Stimulated activated naive B cell treated with anti-CD40 and anti-IgM and Interleukin-4, amounts not matched to agents 10 μg/mL and 1 μg/mL and 100 μg/mL, for 72 hours (primary cell): ENCODE measurements at regions not wholly inside any gene's neighbourhood (a gene's known extent, or its start where the extent isn't known, plus 50 kb on each side); places are given as distances from the start of the nearest gene placed in this dataset.

ENCODE experiments used
- ATAC-seq, 2 donors: fragments of 150-1000 bp; cut with Tn5 transposase; replicated peaks; 2 replicates each; pipeline ENCODE4 v1.10.0; 2021; ENCODE audit warnings: moderate library complexity in 1 of 2
- DNase-seq: peaks from one replicate; pipeline ENCODE4 v3.0.0; 2021
- H3K27ac Mint-ChIP-seq: one replicate; pipeline ENCODE4 v1.8.0; 2022; ENCODE audit warnings: mild to moderate bottlenecking, mixed read lengths
- H3K27me3 Mint-ChIP-seq, 2 donors: one replicate each; pipeline ENCODE4 v1.8.0; 2022; ENCODE audit warnings: mixed read lengths in 2 of 2
- H3K36me3 Mint-ChIP-seq, 2 donors: one replicate each; pipeline ENCODE4 v1.8.0; 2022; ENCODE audit warnings: mixed read lengths in 2 of 2, mild to moderate bottlenecking in 1 of 2
- H3K4me1 Mint-ChIP-seq, 2 donors: one replicate each; pipeline ENCODE4 v1.8.0; 2022; ENCODE audit warnings: mixed read lengths in 2 of 2, mild to moderate bottlenecking in 1 of 2
- H3K4me3 Mint-ChIP-seq, 2 donors: one replicate each; pipeline ENCODE4 v1.8.0; 2022; ENCODE audit warnings: mild to moderate bottlenecking in 2 of 2, mixed read lengths in 2 of 2, moderate library complexity in 1 of 2
- H3K9me3 Mint-ChIP-seq, 2 donors: one replicate each; pipeline ENCODE4 v1.8.0; 2022; ENCODE audit warnings: mixed read lengths in 2 of 2, mild to moderate bottlenecking in 1 of 2

- H3K4me3 Mint-ChIP-seq, result no peak overlapping the region
- H3K4me1 Mint-ChIP-seq, result no peaks in the 10 kb centered on the region
- no peak for ATAC-seq
- H3K36me3 Mint-ChIP-seq, result no peaks in the 10 kb centered on the region
- H3K9me3 Mint-ChIP-seq, result peaks cover 0 to 3% of the 10 kb centered on the region in 2 donors
- H3K27me3 Mint-ChIP-seq, result no peaks in the 10 kb centered on the region
- no peak for DNase-seq
- no peak overlapping the region for H3K27ac Mint-ChIP-seq
These were observed 468.4 kb downstream of the MBD2 start for GRCh38 chr18:53755914-53756609.

- no peaks in the 10 kb centered on the region for H3K36me3 Mint-ChIP-seq
These were observed 470.3 kb downstream of the MBD2 start for GRCh38 chr18:53754154-53754553.

GRCh38 chr18:53753601-53754000 lies 470.9 kb downstream of the MBD2 start:
- Mint-ChIP-seq H3K4me1 (no peaks in the 10 kb centered on the region), H3K9me3 (peaks cover 0 to 3% of the 10 kb centered on the region in 2 donors), H3K27me3 (no peaks in the 10 kb centered on the region), H3K4me3 (no peak overlapping the region), H3K27ac (no peak overlapping the region), H3K36me3 (no peaks in the 10 kb centered on the region)
- no peak for DNase-seq
- ATAC-seq, result no peak

More at GRCh38 chr18:53754154-53754553, 470.3 kb downstream of the MBD2 start:
- no peak for DNase-seq
- Mint-ChIP-seq H3K4me3 (no peak overlapping the region), H3K27ac (no peak overlapping the region), H3K9me3 (peaks cover 0 to 3% of the 10 kb centered on the region in 2 donors), H3K27me3 (no peaks in the 10 kb centered on the region), H3K4me1 (no peaks in the 10 kb centered on the region)
- no peak for ATAC-seq

- Mint-ChIP-seq H3K27ac (no peak overlapping the region), H3K9me3 (peaks cover 0 to 3% of the 10 kb centered on the region in 2 donors), H3K27me3 (no peaks in the 10 kb centered on the region), H3K4me1 (no peaks in the 10 kb centered on the region), H3K4me3 (no peak overlapping the region), H3K36me3 (no peaks in the 10 kb centered on the region)
- no peak for ATAC-seq
- DNase-seq, result no peak
These were observed 471.6 kb downstream of the MBD2 start for GRCh38 chr18:53752781-53753367.

GRCh38 chr18:53749766-53750165 lies 474.7 kb downstream of the MBD2 start:
- H3K27me3 Mint-ChIP-seq, result no peaks in the 10 kb centered on the region
- DNase-seq (no peak), ATAC-seq (no peak)
- no peak overlapping the region for H3K27ac Mint-ChIP-seq
- H3K4me1 Mint-ChIP-seq, result no peaks in the 10 kb centered on the region
- no peak overlapping the region for H3K4me3 Mint-ChIP-seq
- no peaks in the 10 kb centered on the region for H3K9me3 Mint-ChIP-seq
- H3K36me3 Mint-ChIP-seq, result no peaks in the 10 kb centered on the region

- Mint-ChIP-seq H3K9me3 (no peaks in the 10 kb centered on the region), H3K36me3 (no peaks in the 10 kb centered on the region), H3K4me3 (no peak overlapping the region), H3K4me1 (no peaks in the 10 kb centered on the region), H3K27ac (no peak overlapping the region), H3K27me3 (no peaks in the 10 kb centered on the region)
- ATAC-seq, result no peak
- no peak for DNase-seq
These were observed 476.8 kb downstream of the MBD2 start for GRCh38 chr18:53747663-53748160.

- no peak for DNase-seq
These were observed 477.3 kb downstream of the MBD2 start for GRCh38 chr18:53747210-53747609.

GRCh38 chr18:53745986-53746385 lies 478.5 kb downstream of the MBD2 start:
- H3K4me3 Mint-ChIP-seq, result no peak overlapping the region

More at GRCh38 chr18:53747210-53747609, 477.3 kb downstream of the MBD2 start:
- Mint-ChIP-seq H3K36me3 (no peaks in the 10 kb centered on the region), H3K4me3 (no peak overlapping the region), H3K4me1 (no peaks in the 10 kb centered on the region), H3K27me3 (no peaks in the 10 kb centered on the region), H3K9me3 (no peaks in the 10 kb centered on the region), H3K27ac (no peak overlapping the region)
- no peak for ATAC-seq

GRCh38 chr18:53745224-53745967 lies 479.1 kb downstream of the MBD2 start:
- DNase-seq (no peak), ATAC-seq (no peak)
- Mint-ChIP-seq H3K36me3 (no peaks in the 10 kb centered on the region), H3K4me3 (no peak overlapping the region), H3K27ac (no peak overlapping the region), H3K9me3 (no peaks in the 10 kb centered on the region), H3K4me1 (no peaks in the 10 kb centered on the region), H3K27me3 (no peaks in the 10 kb centered on the region)

More at GRCh38 chr18:53745986-53746385, 478.5 kb downstream of the MBD2 start:
- ATAC-seq (no peak), DNase-seq (no peak)
- Mint-ChIP-seq H3K27me3 (no peaks in the 10 kb centered on the region), H3K36me3 (no peaks in the 10 kb centered on the region), H3K9me3 (no peaks in the 10 kb centered on the region), H3K27ac (no peak overlapping the region), H3K4me1 (no peaks in the 10 kb centered on the region)

- H3K27ac Mint-ChIP-seq, result no peak overlapping the region
- no peak for ATAC-seq
These were observed 484.8 kb downstream of the MBD2 start for GRCh38 chr18:53739700-53740099.

GRCh38 chr18:53735526-53735925 lies 488.9 kb downstream of the MBD2 start:
- DNase-seq (no peak), ATAC-seq (no peak)
- Mint-ChIP-seq H3K36me3 (no peaks in the 10 kb centered on the region), H3K9me3 (peaks cover 0 to 4% of the 10 kb centered on the region in 2 donors), H3K27ac (no peak overlapping the region), H3K27me3 (no peaks in the 10 kb centered on the region), H3K4me3 (no peak overlapping the region), H3K4me1 (no peaks in the 10 kb centered on the region)

More at GRCh38 chr18:53739700-53740099, 484.8 kb downstream of the MBD2 start:
- no peaks in the 10 kb centered on the region for H3K4me1 Mint-ChIP-seq
- no peaks in the 10 kb centered on the region for H3K27me3 Mint-ChIP-seq
- no peak for DNase-seq
- no peak overlapping the region for H3K4me3 Mint-ChIP-seq
- no peaks in the 10 kb centered on the region for H3K9me3 Mint-ChIP-seq
- no peaks in the 10 kb centered on the region for H3K36me3 Mint-ChIP-seq

GRCh38 chr18:53715243-53715853 lies 509.1 kb downstream of the MBD2 start:
- H3K9me3 Mint-ChIP-seq, result no peaks in the 10 kb centered on the region

GRCh38 chr18:53710080-53710479 lies 514.4 kb downstream of the MBD2 start:
- Mint-ChIP-seq H3K27ac (no peak overlapping the region), H3K36me3 (no peaks in the 10 kb centered on the region), H3K9me3 (no peaks in the 10 kb centered on the region), H3K27me3 (no peaks in the 10 kb centered on the region), H3K4me3 (no peak overlapping the region), H3K4me1 (no peaks in the 10 kb centered on the region)
- DNase-seq (no peak), ATAC-seq (no peak)

More at GRCh38 chr18:53715243-53715853, 509.1 kb downstream of the MBD2 start:
- H3K4me3 Mint-ChIP-seq, result no peak overlapping the region
- ATAC-seq (no peak), DNase-seq (no peak)
- no peaks in the 10 kb centered on the region for H3K4me1 Mint-ChIP-seq
- no peaks in the 10 kb centered on the region for H3K36me3 Mint-ChIP-seq
- H3K27me3 Mint-ChIP-seq, result no peaks in the 10 kb centered on the region
- no peak overlapping the region for H3K27ac Mint-ChIP-seq

GRCh38 chr18:53702480-53702879 lies 522.0 kb downstream of the MBD2 start:
- Mint-ChIP-seq H3K9me3 (no peaks in the 10 kb centered on the region), H3K36me3 (no peaks in the 10 kb centered on the region), H3K4me3 (no peak overlapping the region), H3K27me3 (no peaks in the 10 kb centered on the region), H3K27ac (no peak overlapping the region), H3K4me1 (no peaks in the 10 kb centered on the region)
- ATAC-seq (no peak), DNase-seq (no peak)
